D721Med (cell line): ENCODE measurements at regions not wholly inside any gene's neighbourhood (a gene's known extent, or its start where the extent isn't known, plus 50 kb on each side); places are given as distances from the start of the nearest gene placed in this dataset.

Source experiments
- DNase-seq: peaks from one replicate; pipeline ENCODE4 v3.0.0; 2011; ENCODE audit warnings: low spot score; ENCODE audit not compliant: insufficient read length
- FAIRE-seq: peaks from 2 replicates; lab custom pipeline; 2011; peaks lifted over from hg19 to GRCh38; lab: Jason Lieb, UNC
- CTCF ChIP-seq: IDR thresholded peaks from 2 replicates; pipeline ENCODE4 v1.5.1; 2012; ENCODE audit warnings: mild to moderate bottlenecking, control low read depth; ENCODE audit not compliant: insufficient read depth; ENCODE audit errors: missing control alignments

- no peak for TF ChIP-seq CTCF
- no peak for FAIRE-seq
- DNase-seq = no peak
These were observed 63.6 kb upstream of the SLC12A2 start for GRCh38 chr5:128020012-128020411.

- no peak for DNase-seq
- no peak for FAIRE-seq
- TF ChIP-seq CTCF = no peak
These were observed 62.2 kb upstream of the SLC12A2 start for GRCh38 chr5:128021411-128021810.
